GM19239 (cell line): ENCODE measurements at regions not wholly inside any gene's neighbourhood (a gene's known extent, or its start where the extent isn't known, plus 50 kb on each side); places are given as distances from the start of the nearest gene placed in this dataset.
A peak's percentile ranks its signal among the peaks of the same experiment; 100 is the strongest.
"Not testable (repeated sequence)": the region's sequence is repeated elsewhere in the genome, so short reads cannot be mapped to it uniquely, and the experiment has no call there.

Experiments
- DNase-seq: peaks from one replicate; pipeline ENCODE4 v3.0.0; 2011; ENCODE audit warnings: low spot score; ENCODE audit not compliant: insufficient read length
- FAIRE-seq: peaks from 2 replicates; lab custom pipeline; 2011; peaks lifted over from hg19 to GRCh38; lab: Jason Lieb, UNC

- FAIRE-seq (peak; percentile 64), DNase-seq (no peak)
Observed at GRCh38 chr1:79193211-79194079, 186.9 kb upstream of the ADGRL4 start.

GRCh38 chr1:79190074-79190473, 183.5 kb upstream of the ADGRL4 start:
- FAIRE-seq (peak; percentile 85), DNase-seq (no peak)

GRCh38 chr1:79188337-79188736, 181.8 kb upstream of the ADGRL4 start:
- DNase-seq: no peak
- no peak for FAIRE-seq

- FAIRE-seq (no peak), DNase-seq (no peak)
Observed at GRCh38 chr1:79186260-79186659, 179.7 kb upstream of the ADGRL4 start.

GRCh38 chr1:79177844-79178243, 171.3 kb upstream of the ADGRL4 start:
- FAIRE-seq (no peak), DNase-seq (no peak)

GRCh38 chr1:79161077-79161476, 154.5 kb upstream of the ADGRL4 start:
- FAIRE-seq (no peak), DNase-seq (no peak)

GRCh38 chr1:79155991-79156390, 149.5 kb upstream of the ADGRL4 start:
- DNase-seq: no peak
- FAIRE-seq: no peak

- no peak for FAIRE-seq
Observed at GRCh38 chr1:79151006-79151796, 144.7 kb upstream of the ADGRL4 start.

GRCh38 chr1:79150576-79150975, 144.0 kb upstream of the ADGRL4 start:
- no peak for FAIRE-seq

More at GRCh38 chr1:79151006-79151796, 144.7 kb upstream of the ADGRL4 start:
- no peak for DNase-seq

GRCh38 chr1:79138227-79138626, 131.7 kb upstream of the ADGRL4 start:
- FAIRE-seq, DNase-seq: not testable (repeated sequence)

More at GRCh38 chr1:79150576-79150975, 144.0 kb upstream of the ADGRL4 start:
- no peak for DNase-seq

GRCh38 chr1:79133774-79134364, 127.3 kb upstream of the ADGRL4 start:
- no peak for FAIRE-seq

GRCh38 chr1:79131626-79132025, 125.1 kb upstream of the ADGRL4 start:
- FAIRE-seq (no peak), DNase-seq (no peak)

More at GRCh38 chr1:79133774-79134364, 127.3 kb upstream of the ADGRL4 start:
- DNase-seq: no peak

- no peak for DNase-seq
- FAIRE-seq: no peak
Observed at GRCh38 chr1:79129914-79130313, 123.4 kb upstream of the ADGRL4 start.

GRCh38 chr1:79128722-79129121, 122.2 kb upstream of the ADGRL4 start:
- no peak for FAIRE-seq
- DNase-seq: no peak

GRCh38 chr1:79124756-79125155, 118.2 kb upstream of the ADGRL4 start:
- no peak for DNase-seq
- no peak for FAIRE-seq

- DNase-seq: no peak
- no peak for FAIRE-seq
Observed at GRCh38 chr1:79122521-79122920, 116.0 kb upstream of the ADGRL4 start.

- DNase-seq (no peak), FAIRE-seq (no peak)
Observed at GRCh38 chr1:79117376-79117775, 110.8 kb upstream of the ADGRL4 start.

- no peak for DNase-seq
- FAIRE-seq: no peak
Observed at GRCh38 chr1:79113836-79114235, 107.3 kb upstream of the ADGRL4 start.

GRCh38 chr1:79110749-79111148, 104.2 kb upstream of the ADGRL4 start:
- DNase-seq (no peak), FAIRE-seq (no peak)

GRCh38 chr1:79109445-79109844, 102.9 kb upstream of the ADGRL4 start:
- DNase-seq: no peak
- no peak for FAIRE-seq

- no peak for FAIRE-seq
Observed at GRCh38 chr1:79105500-79105899, 99.0 kb upstream of the ADGRL4 start.

More at GRCh38 chr1:79105500-79105899, 99.0 kb upstream of the ADGRL4 start:
- no peak for DNase-seq
